ENCODE measurements at regions not wholly inside any gene's neighbourhood (a gene's known extent, or its start where the extent isn't known, plus 50 kb on each side); places are given as distances from the start of the nearest gene placed in this dataset.

DNA sequence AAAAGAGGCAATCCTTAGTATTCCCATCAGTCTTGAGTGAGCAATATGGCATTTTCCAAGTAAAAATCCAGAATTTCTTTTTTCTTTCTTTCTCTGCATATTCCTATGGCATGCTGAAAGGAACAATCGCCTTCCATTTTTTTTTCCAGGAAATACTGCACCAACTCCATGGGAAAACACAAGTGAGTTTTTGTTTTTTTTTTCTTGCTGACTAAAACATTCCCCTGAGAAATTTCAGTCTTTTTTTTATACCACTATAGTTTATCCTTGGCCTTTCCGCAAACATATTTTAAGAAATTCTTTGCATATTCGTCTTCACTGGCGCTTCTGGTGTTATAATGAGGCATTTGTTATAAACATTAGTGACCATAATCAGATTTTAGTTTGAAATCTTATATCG, 429.6 kb upstream of the MDFIC2 start:
- no peak for TF ChIP-seq POLR2A (IDR thresholded peaks at IDR 0.05)
- TF ChIP-seq, protein P1, sequence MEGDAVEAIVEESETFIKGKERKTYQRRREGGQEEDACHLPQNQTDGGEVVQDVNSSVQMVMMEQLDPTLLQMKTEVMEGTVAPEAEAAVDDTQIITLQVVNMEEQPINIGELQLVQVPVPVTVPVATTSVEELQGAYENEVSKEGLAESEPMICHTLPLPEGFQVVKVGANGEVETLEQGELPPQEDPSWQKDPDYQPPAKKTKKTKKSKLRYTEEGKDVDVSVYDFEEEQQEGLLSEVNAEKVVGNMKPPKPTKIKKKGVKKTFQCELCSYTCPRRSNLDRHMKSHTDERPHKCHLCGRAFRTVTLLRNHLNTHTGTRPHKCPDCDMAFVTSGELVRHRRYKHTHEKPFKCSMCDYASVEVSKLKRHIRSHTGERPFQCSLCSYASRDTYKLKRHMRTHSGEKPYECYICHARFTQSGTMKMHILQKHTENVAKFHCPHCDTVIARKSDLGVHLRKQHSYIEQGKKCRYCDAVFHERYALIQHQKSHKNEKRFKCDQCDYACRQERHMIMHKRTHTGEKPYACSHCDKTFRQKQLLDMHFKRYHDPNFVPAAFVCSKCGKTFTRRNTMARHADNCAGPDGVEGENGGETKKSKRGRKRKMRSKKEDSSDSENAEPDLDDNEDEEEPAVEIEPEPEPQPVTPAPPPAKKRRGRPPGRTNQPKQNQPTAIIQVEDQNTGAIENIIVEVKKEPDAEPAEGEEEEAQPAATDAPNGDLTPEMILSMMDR (IDR thresholded peaks at IDR 0.05): no peak

Measured in uterus (tissue), 2 donors.